SU-DHL-6 (cell line): ENCODE measurements at regions not wholly inside any gene's neighbourhood (a gene's known extent, or its start where the extent isn't known, plus 50 kb on each side); places are given as distances from the start of the nearest gene placed in this dataset.

ENCODE experiments used
- EZH2phosphoT487 ChIP-seq: fragments of 200-600 bp; sonication (generic), shearing (Covaris generic); conservative IDR thresholded peaks from 2 replicates; pipeline ENCODE4 v1.6.1; 2018; ENCODE audit warnings: mild to moderate bottlenecking, antibody characterized with exemption, low read length, moderate library complexity, mixed read lengths
- TF ChIP-seq, protein P1 (sequence below): fragments of 200-600 bp; sonication (generic); IDR thresholded peaks from one replicate; pipeline ENCODE4 v1.5.1; 2017; ENCODE audit warnings: antibody characterized with exemption, mild to moderate bottlenecking, low read length, moderate library complexity; ENCODE audit not compliant: insufficient read depth, poor library complexity, severe bottlenecking

DNA sequence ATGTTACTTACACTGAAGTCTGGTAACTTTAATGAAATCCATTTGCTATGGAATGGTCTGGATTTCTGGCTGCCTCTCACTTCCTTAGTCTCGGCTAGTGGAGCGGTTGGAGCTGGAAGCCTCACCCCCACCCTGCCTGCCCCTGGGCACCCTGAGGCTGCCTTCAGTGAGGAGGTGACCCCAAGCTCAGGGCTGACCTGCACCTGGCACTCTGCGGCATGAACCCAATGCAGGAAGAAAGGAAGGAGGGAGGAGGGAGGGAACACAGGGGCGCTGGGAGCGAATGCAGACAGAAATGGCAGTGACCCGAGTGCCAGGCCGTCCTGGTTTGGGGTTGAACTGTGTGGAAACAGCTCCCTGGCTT lies 353.1 kb downstream of the TMEM121 start:
- TF ChIP-seq, protein P1, sequence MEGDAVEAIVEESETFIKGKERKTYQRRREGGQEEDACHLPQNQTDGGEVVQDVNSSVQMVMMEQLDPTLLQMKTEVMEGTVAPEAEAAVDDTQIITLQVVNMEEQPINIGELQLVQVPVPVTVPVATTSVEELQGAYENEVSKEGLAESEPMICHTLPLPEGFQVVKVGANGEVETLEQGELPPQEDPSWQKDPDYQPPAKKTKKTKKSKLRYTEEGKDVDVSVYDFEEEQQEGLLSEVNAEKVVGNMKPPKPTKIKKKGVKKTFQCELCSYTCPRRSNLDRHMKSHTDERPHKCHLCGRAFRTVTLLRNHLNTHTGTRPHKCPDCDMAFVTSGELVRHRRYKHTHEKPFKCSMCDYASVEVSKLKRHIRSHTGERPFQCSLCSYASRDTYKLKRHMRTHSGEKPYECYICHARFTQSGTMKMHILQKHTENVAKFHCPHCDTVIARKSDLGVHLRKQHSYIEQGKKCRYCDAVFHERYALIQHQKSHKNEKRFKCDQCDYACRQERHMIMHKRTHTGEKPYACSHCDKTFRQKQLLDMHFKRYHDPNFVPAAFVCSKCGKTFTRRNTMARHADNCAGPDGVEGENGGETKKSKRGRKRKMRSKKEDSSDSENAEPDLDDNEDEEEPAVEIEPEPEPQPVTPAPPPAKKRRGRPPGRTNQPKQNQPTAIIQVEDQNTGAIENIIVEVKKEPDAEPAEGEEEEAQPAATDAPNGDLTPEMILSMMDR, result no peak
- no peak for TF ChIP-seq EZH2phosphoT487
